Mesenchymal stem cell (in vitro differentiated cells and primary cell): ENCODE measurements at regions not wholly inside any gene's neighbourhood (a gene's known extent, or its start where the extent isn't known, plus 50 kb on each side); places are given as distances from the start of the nearest gene placed in this dataset.

ENCODE experiments used
- DNase-seq: peaks from one replicate; pipeline ENCODE4 v3.0.0-alpha.2; 2013
- H2AFZ ChIP-seq: one replicate; pipeline ENCODE4 v1.6.1; 2013; ENCODE audit warnings: low read depth, mild to moderate bottlenecking, control low read depth, inconsistent platforms, low read length, moderate library complexity
- H2AK5ac ChIP-seq: 2 replicates; pipeline ENCODE4 v1.6.1; 2013; ENCODE audit warnings: low read length, moderate library complexity, mild to moderate bottlenecking, inconsistent platforms; ENCODE audit not compliant: severe bottlenecking
- H2BK120ac ChIP-seq: one replicate; pipeline ENCODE4 v1.6.1; 2013; ENCODE audit warnings: low read depth, mild to moderate bottlenecking, inconsistent platforms, low read length, moderate library complexity
- H2BK12ac ChIP-seq, 2 experiments: one replicate each; pipeline ENCODE4 v1.6.1; 2013; ENCODE audit warnings: inconsistent platforms in 2 of 2, low read length in 2 of 2, mild to moderate bottlenecking in 2 of 2, moderate library complexity in 2 of 2, control low read depth in 1 of 2
- H2BK15ac ChIP-seq: one replicate; pipeline ENCODE4 v1.6.1; 2013; ENCODE audit warnings: mild to moderate bottlenecking, low read depth, inconsistent platforms; ENCODE audit not compliant: poor library complexity, severe bottlenecking
- H2BK5ac ChIP-seq: 2 replicates; pipeline ENCODE4 v1.6.1; 2013; ENCODE audit warnings: low read depth, mild to moderate bottlenecking, low read length, control low read depth, inconsistent platforms; ENCODE audit not compliant: poor library complexity, severe bottlenecking
- H3K14ac ChIP-seq, 2 experiments: one replicate each; pipeline ENCODE4 v1.6.1; 2013; ENCODE audit warnings: inconsistent platforms in 2 of 2, low read length in 2 of 2, control low read depth in 1 of 2, mild to moderate bottlenecking in 1 of 2, moderate library complexity in 1 of 2
- H3K18ac ChIP-seq, 2 experiments: one replicate each; pipeline ENCODE4 v1.6.1; 2013; ENCODE audit warnings: inconsistent platforms in 2 of 2, low read length in 2 of 2, control low read depth in 1 of 2, low read depth in 1 of 2, mild to moderate bottlenecking in 1 of 2
- H3K23ac ChIP-seq, 2 experiments: one replicate each; pipeline ENCODE4 v1.6.1; 2013; ENCODE audit warnings: inconsistent platforms in 2 of 2, low read length in 2 of 2, mild to moderate bottlenecking in 2 of 2, moderate library complexity in 2 of 2, control low read depth in 1 of 2
- H3K27ac ChIP-seq: 2 replicates; pipeline ENCODE4 v1.5.1; 2013; ENCODE audit warnings: mild to moderate bottlenecking, moderate library complexity, low read length, control low read depth, inconsistent platforms; ENCODE audit not compliant: poor library complexity, severe bottlenecking
- H3K27me3 ChIP-seq, 2 experiments: 2 replicates each; pipeline versions ENCODE4 v1.6.1 to v1.7.0; 2013; ENCODE audit warnings: low read length in 2 of 2, mild to moderate bottlenecking in 2 of 2, moderate library complexity in 2 of 2, control low read depth in 1 of 2, inconsistent platforms in 1 of 2; ENCODE audit not compliant: control insufficient read depth in 1 of 2, insufficient read depth in 1 of 2
- H3K36me3 ChIP-seq, 2 experiments: 2 replicates each; pipeline versions ENCODE4 v1.6.1 to v1.7.0; 2013; ENCODE audit warnings: low read length in 2 of 2, control low read depth in 1 of 2, inconsistent platforms in 1 of 2, low read depth in 1 of 2, mild to moderate bottlenecking in 1 of 2; ENCODE audit not compliant: insufficient read depth in 2 of 2, control insufficient read depth in 1 of 2
- H3K4ac ChIP-seq, 2 experiments: one replicate each; pipeline ENCODE4 v1.6.1; 2013; ENCODE audit warnings: inconsistent platforms in 2 of 2, low read length in 2 of 2, mild to moderate bottlenecking in 2 of 2, moderate library complexity in 2 of 2, control low read depth in 1 of 2, low read depth in 1 of 2
- H3K4me1 ChIP-seq: 2 replicates; pipeline ENCODE4 v1.6.1; 2013; ENCODE audit warnings: low read depth, low read length, control low read depth; ENCODE audit not compliant: control insufficient read depth, insufficient read depth
- H3K4me2 ChIP-seq: 2 replicates; pipeline ENCODE4 v1.6.1; 2013; ENCODE audit warnings: low read length, mild to moderate bottlenecking, inconsistent platforms; ENCODE audit not compliant: poor library complexity, severe bottlenecking
- H3K4me3 ChIP-seq, 2 experiments: 2 replicates each; pipeline versions ENCODE4 v1.5.1 to v1.7.0; 2013; ENCODE audit warnings: low read length in 2 of 2, mild to moderate bottlenecking in 2 of 2, control low read depth in 1 of 2, low read depth in 1 of 2; ENCODE audit not compliant: insufficient read depth in 1 of 2
- H3K79me1 ChIP-seq: replicated peaks from 2 replicates; pipeline ENCODE4 v1.6.1; 2013; ENCODE audit warnings: mild to moderate bottlenecking, control low read depth, low read length, inconsistent platforms; ENCODE audit not compliant: poor library complexity, severe bottlenecking
- H3K9ac ChIP-seq: 2 replicates; pipeline ENCODE4 v1.7.0; 2013; ENCODE audit warnings: mild to moderate bottlenecking, low read length, moderate library complexity
- H3K9me3 ChIP-seq: 2 replicates; pipeline ENCODE4 v1.7.0; 2013; ENCODE audit warnings: mild to moderate bottlenecking, low read length; ENCODE audit not compliant: control insufficient read depth
- H4K8ac ChIP-seq: one replicate; pipeline ENCODE4 v1.6.1; 2013; ENCODE audit warnings: inconsistent platforms, mild to moderate bottlenecking, low read length, moderate library complexity
- H4K91ac ChIP-seq: one replicate; pipeline ENCODE4 v1.6.1; 2013; ENCODE audit warnings: mild to moderate bottlenecking, low read length, inconsistent platforms
- WGBS: methylation state at CpG from one replicate; pipeline ENCODE4 v1.1.7; 2013; ENCODE audit warnings: mixed read lengths; 5-methylcytosine and 5-hydroxymethylcytosine counted together

DNA sequence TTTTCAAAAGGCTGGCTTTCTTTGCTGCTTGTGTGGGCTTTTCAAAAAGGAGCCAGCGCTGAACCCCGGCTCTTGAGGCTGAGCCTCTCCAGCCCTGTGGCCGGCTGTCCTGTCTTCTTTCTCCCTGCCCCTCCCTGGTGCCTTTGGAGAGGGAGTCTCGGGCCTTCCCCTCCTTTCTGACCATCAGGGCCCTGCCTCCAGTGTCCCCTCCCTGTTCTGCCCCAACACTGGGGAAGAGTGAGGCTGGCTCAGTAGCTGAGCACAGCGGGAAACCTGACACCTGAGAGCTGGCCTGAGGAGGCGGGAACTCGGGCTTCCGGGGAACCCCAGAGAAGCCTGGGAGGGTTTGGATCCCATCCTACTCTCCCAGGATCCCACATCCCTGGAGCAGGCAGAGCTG is 232.1 kb downstream of the LOXHD1 start:
- Histone ChIP-seq H2BK5ac (no peak overlapping the region), H2BK120ac (no peak overlapping the region), H3K23ac (no peak overlapping the region), H3K27me3 (peaks cover 22 to 28% of the 10 kb centered on the region in 2 experiments), H3K4me2 (no peak overlapping the region), H3K9me3 (no peaks in the 10 kb centered on the region), H3K79me1 (no peaks in the 10 kb centered on the region), H3K4me3 (no peak overlapping the region), H4K8ac (no peak overlapping the region), H3K27ac (no peak overlapping the region), H4K91ac (no peak overlapping the region), H3K4me1 (peaks cover 2% of the 10 kb centered on the region), H2BK15ac (no peak overlapping the region), H3K14ac (no peak overlapping the region), H2BK12ac (no peak overlapping the region), H3K9ac (no peak overlapping the region), H3K36me3 (no peaks in the 10 kb centered on the region), H3K18ac (no peak overlapping the region), H2AFZ (no peak overlapping the region), H3K4ac (no peak overlapping the region), H2AK5ac (no peak overlapping the region)
- DNase-seq, result no peak
- 39% methylated on average over 7 of the region's 8 CpGs for WGBS

DNA sequence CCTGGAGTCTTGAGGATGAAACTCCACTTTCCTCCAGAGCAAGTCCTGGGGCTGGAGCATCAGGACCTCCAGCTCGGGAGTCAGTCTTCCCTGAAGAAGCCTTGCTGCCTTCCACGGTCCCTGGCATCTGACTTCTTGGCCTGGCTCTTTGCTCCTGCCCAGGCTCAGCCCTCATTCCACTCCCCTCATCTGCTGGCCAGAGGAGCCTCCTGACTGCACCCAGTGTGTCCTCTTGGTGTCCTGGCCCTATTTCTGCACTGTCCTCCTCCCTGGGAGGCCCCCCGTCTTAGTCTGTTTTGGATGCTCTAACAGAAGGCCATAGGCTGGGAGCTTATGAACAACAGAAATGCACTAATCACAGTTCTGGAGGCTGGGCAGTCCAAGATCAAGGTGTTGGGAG is 231.5 kb downstream of the LOXHD1 start:
- H3K14ac ChIP-seq, result no peak overlapping the region
- H3K23ac ChIP-seq, result no peak overlapping the region
- no peaks in the 10 kb centered on the region for H3K79me1 ChIP-seq
- H3K4me1 ChIP-seq, result peaks cover 2% of the 10 kb centered on the region
- H3K18ac ChIP-seq, result no peak overlapping the region
- H3K4ac ChIP-seq, result no peak overlapping the region
- no peaks in the 10 kb centered on the region for H3K36me3 ChIP-seq
- H3K4me3 ChIP-seq, result no peak overlapping the region
- H2AFZ ChIP-seq, result no peak overlapping the region
- no peak for DNase-seq
- H2BK15ac ChIP-seq, result no peak overlapping the region
- H3K9ac ChIP-seq, result no peak overlapping the region
- H3K4me2 ChIP-seq, result no peak overlapping the region
- H2AK5ac ChIP-seq, result no peak overlapping the region
- H4K91ac ChIP-seq, result no peak overlapping the region
- no peaks in the 10 kb centered on the region for H3K9me3 ChIP-seq
- H2BK5ac ChIP-seq, result no peak overlapping the region
- H3K27me3 ChIP-seq, result peaks cover 19 to 28% of the 10 kb centered on the region in 2 experiments
- no peak overlapping the region for H2BK12ac ChIP-seq
- H4K8ac ChIP-seq, result no peak overlapping the region
- no peak overlapping the region for H2BK120ac ChIP-seq
- H3K27ac ChIP-seq, result no peak overlapping the region
- 89% methylated on average over 3 of the region's 3 CpGs for WGBS

DNA sequence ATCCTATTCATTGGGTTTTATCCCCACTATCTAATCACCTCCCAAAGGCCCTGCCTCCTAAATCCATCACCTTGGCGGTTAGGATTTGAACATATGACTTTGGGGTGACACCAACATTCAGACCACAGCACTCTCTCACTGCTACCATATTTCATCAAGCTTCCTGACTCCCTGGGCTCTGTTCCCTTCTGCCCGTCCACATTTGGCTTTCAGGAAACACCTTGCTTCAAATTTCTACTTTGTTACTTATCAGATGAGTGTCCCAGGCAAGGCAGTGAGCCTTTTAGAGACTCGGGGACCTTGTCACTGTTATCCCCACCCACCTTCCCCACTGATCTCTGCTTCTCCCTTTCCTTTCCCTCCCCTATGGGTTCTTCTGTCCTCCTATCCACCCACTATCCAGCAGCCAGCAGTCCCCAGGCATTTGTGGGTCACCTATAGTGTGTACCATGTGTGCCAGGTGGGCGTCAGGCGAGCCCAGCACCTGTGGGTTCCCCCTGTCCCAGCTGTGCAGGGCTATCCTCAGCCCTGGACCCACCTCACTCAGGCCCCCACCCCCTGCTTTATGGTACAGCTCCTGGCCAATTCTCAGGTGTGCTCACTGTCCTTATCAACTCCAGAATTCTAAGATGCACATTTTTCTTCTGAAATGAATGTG is 230.9 kb downstream of the LOXHD1 start:
- peaks cover 2% of the 10 kb centered on the region for H3K4me1 ChIP-seq
- H4K91ac ChIP-seq, result no peak overlapping the region
- H3K27me3 ChIP-seq, result peaks cover 19 to 27% of the 10 kb centered on the region in 2 experiments
- H3K14ac ChIP-seq, result no peak overlapping the region
- no peak overlapping the region for H3K18ac ChIP-seq
- no peaks in the 10 kb centered on the region for H3K79me1 ChIP-seq
- WGBS, result 76% methylated on average over 5 of the region's 5 CpGs
- H3K27ac ChIP-seq, result no peak overlapping the region
- H3K4me3 ChIP-seq, result no peak overlapping the region
- H2BK120ac ChIP-seq, result no peak overlapping the region
- H3K36me3 ChIP-seq, result no peaks in the 10 kb centered on the region
- H3K4ac ChIP-seq, result no peak overlapping the region
- H2BK12ac ChIP-seq, result no peak overlapping the region
- H2AK5ac ChIP-seq, result no peak overlapping the region
- H4K8ac ChIP-seq, result no peak overlapping the region
- H2AFZ ChIP-seq, result no peak overlapping the region
- no peak overlapping the region for H3K9ac ChIP-seq
- no peak overlapping the region for H2BK5ac ChIP-seq
- DNase-seq, result no peak
- H3K23ac ChIP-seq, result no peak overlapping the region
- H3K9me3 ChIP-seq, result no peaks in the 10 kb centered on the region
- H2BK15ac ChIP-seq, result no peak overlapping the region
- H3K4me2 ChIP-seq, result no peak overlapping the region

DNA sequence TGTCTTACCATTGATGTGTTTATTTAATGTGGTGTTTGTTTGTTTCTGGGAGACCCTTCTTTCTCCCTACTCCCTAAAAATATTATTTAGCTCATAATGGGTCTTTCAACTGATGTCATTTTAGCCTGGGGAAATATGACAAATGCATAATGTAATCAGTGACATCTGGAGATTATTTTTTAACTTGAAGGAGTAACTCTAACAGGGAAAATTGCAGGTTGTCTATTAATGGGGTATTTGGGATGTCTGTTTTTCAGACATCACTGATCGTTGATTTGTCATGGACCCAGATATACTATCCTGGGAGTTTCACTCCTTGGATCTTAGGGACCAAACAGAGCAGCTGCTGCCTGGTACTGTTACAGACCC is 230.4 kb downstream of the LOXHD1 start:
- Histone ChIP-seq H3K36me3 (no peaks in the 10 kb centered on the region), H3K79me1 (no peaks in the 10 kb centered on the region), H2BK15ac (no peak overlapping the region), H2BK5ac (no peak overlapping the region), H3K9ac (no peak overlapping the region), H4K91ac (no peak overlapping the region), H2AFZ (no peak overlapping the region), H3K4me3 (no peak overlapping the region), H4K8ac (no peak overlapping the region), H3K14ac (no peak overlapping the region), H2BK12ac (no peak overlapping the region), H3K27me3 (peaks cover 22% of the 10 kb centered on the region in 2 experiments), H2AK5ac (no peak overlapping the region), H3K23ac (no peak overlapping the region), H3K27ac (no peak overlapping the region), H3K18ac (no peak overlapping the region), H3K4ac (no peak overlapping the region), H3K4me1 (peaks cover 2% of the 10 kb centered on the region), H3K9me3 (no peaks in the 10 kb centered on the region), H2BK120ac (no peak overlapping the region), H3K4me2 (no peak overlapping the region)
- 52% methylated on average over 1 of the region's 1 CpG for WGBS
- no peak for DNase-seq
